Right renal cortex interstitium (tissue), 3 donors: ENCODE measurements at regions not wholly inside any gene's neighbourhood (a gene's known extent, or its start where the extent isn't known, plus 50 kb on each side); places are given as distances from the start of the nearest gene placed in this dataset.

ENCODE experiments used
- DNase-seq, 3 donors: peaks; one replicate each; pipeline ENCODE4 v3.0.0-alpha.2; 2013; ENCODE audit warnings: low read depth in 3 of 3, low spot score in 2 of 3

DNA sequence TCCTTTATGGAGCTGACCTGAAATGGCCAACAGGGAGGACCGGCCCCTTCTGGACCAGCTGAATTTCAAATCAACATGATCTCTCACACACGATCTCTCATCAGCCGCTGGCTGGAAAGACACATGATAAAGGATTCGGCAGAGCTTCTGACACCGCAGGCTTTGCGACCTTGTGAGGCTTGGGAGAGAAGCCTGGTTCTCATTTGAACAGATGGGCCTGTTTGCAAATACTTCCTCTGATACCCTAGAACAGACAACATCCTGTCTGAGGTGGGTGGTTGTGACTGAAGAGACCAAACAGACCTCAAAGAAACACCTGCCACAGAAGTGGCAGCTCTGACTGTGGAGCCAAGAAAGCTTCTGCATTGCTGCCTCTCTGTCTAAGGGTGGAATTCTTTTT, 77.9 kb upstream of the SDK2 start:
- DNase-seq = no peak

DNA sequence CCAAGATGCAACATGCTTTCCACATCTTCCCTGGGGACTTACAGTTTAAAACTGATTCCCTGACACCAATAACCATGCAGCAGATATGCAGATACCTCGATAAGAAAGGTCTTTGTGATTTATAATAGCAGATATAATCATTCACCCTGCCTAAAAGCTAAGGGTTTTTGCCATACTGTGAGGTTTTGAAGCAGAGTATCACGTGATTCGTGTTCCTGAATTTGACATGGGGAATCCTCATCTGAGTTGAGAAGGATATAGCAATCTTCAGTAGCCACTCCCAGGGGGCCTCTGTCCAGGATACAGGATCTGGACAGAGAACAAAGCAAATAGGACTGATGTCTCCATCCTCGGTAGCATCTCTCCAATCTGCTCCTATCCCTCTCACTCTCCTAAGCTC, 79.1 kb upstream of the SDK2 start:
- DNase-seq = no peak

DNA sequence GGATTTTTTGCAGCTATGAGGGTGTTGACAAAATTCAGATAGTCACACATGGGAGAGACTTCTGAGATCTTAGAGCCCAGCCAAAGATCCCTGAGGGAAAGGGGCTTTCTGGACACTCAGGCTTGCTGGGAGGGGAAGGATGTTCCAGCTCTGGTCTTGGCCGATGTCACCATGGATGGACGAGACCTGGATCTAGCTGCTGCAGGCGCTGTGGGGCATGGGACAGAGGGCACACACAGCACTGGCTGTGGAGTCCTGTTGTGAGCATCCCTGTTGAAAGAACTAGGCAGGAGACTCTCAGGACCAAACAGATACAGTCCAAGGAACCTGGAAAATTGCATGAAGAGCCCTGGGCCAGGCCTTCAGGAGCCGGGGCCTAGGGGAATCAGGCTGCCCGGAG, 80.1 kb upstream of the SDK2 start:
- DNase-seq = no peak

DNA sequence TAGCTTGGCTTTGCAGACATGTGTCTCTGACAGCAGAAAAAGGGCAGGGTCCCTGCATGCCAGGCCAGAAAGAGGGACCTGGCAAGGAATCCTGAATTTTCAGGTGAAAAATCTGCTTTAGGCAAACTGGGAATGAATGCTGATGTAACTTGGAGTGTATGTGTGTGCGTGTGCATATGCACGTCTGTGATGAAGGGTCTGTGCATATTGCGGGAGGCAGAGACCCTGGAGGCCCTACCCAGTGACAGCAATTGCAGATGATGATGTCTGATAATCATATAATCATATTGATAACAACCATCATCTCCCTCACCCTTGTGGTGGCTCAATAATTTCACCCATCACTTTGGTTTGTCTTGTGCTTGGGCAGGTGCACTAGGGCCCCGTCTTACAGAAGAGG, 80.7 kb upstream of the SDK2 start:
- DNase-seq = no peak

DNA sequence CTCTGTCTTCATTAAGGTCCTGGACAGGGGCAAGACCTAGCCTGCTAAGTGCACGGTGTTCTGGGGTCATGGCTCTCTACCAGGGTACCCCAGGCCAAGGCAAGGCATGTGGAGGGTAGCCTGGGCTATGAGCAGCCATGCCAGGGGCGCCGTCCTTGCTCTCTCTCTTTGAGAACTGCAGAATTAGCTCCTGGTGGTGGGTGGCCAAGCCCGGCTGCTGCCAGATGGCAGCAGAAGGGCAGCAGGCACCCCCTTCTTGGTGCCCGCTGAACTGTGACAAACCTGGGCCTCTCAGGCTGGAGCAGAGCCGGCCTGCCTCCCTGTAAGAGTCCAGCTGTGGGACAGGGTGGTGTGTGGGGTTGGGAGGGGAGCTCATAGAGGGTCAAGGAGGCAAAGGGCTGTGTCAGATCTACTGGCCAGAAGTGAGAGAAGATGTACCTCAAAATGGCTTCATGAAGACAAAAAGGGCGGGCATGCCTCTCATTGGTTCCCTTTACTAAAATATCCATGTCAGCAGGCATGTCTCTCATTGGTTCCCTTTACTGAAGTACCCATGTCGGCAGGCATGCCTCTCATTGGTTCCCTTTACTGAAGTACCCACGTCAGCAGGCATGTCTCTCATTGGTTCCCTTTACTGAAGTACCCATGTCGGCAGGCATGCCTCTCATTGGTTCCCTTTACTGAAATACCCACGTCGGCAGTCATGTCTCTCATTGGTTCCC, 81.7 kb upstream of the SDK2 start:
- no peak for DNase-seq

DNA sequence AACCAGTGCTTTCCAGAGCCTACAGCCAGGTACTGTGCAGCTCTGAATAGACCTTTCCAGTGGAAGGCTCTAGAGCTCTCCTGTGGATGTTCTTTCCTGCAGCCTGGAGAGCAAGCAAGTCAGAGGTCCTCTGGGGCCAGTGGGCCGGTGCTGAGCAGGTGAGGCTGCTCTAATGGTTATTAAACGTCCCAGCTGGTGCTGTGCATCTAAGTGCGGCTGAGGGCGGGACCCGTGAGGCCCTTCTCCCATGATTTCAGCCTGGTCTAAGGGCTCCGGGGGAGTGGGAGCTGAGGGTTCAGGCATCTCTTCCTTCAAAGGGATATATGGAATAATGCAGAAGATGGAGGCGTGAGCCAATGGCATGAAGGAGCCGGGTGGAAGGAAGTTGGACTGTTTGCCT, 83.7 kb upstream of the SDK2 start:
- DNase-seq = no peak

DNA sequence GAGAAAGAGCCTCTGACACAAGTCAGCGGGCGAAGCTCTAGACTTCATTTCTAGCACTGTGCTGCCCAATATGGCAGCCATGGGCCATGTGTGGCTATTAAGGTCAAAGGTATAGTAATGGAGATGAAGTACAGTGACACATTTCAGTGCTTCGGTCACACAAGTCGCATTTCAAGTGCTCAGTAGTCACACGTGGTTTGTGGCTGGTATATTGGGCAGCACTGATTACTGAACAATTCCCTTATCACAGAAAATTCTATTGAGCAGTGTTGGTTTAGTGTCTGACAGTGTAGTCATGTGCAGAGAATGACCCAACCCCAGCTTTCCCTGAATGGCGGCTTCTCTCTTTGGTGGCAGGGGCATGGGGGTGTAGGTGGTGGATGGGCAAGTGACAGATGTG, 84.9 kb upstream of the SDK2 start:
- no peak for DNase-seq

DNA sequence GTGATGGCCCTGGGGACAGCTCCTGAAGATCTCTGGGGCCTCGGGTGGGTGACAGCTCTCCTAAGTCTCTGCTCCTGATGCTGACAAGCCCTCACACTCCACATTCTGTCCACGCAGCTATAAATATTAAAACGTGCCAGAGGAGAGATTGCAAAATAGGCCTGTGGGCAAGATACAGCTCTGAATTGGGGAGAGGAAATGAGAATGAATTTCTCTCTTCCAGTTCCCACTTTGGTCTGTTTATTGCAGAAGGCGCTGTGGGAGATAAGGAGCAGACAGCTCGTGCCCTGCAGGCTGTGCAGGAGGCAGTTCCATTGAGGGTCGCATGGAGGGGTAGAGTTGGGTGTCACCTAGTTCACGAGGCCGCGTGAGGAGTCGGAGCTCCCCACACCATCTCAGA, 87.5 kb upstream of the SDK2 start:
- no peak for DNase-seq

DNA sequence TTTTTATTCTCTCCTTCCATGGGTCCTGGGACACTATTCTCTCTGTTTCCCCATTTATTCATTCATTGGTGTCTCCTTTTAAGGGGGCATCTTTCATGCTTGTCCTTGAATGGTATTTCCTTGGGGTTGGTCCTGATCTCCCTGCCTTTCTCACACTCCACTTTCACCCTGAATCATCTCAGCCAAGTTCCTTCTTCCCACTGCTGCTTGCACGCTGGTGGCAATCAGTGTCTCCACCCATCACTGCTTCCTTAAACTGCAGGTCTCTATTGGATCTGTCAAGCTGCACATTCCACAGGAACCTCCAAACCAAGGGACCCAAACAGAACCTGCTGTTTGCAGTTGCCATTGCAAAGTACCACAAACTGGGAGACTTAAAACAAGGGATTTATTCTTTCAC, 89.3 kb upstream of the SDK2 start:
- no peak for DNase-seq

DNA sequence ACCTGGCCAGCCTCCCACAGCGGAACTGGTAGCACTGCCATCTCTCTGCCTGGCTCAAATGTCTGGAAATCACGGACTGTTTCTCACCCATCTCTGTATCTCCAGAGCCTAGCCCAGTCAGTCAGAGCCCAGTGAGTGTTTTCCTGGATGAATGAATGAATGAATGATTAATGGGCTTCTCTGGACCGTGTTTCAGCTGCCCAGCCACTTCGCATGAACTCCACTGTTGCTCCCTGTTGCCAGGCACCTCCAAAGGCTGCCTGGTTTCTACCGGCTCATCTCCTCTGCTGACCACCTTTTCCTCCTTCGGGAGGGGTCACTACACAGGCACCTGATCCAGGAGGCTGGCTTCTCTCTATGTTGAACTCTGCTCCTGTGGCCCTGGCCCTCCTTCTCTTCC, 91.0 kb upstream of the SDK2 start:
- no peak for DNase-seq

DNA sequence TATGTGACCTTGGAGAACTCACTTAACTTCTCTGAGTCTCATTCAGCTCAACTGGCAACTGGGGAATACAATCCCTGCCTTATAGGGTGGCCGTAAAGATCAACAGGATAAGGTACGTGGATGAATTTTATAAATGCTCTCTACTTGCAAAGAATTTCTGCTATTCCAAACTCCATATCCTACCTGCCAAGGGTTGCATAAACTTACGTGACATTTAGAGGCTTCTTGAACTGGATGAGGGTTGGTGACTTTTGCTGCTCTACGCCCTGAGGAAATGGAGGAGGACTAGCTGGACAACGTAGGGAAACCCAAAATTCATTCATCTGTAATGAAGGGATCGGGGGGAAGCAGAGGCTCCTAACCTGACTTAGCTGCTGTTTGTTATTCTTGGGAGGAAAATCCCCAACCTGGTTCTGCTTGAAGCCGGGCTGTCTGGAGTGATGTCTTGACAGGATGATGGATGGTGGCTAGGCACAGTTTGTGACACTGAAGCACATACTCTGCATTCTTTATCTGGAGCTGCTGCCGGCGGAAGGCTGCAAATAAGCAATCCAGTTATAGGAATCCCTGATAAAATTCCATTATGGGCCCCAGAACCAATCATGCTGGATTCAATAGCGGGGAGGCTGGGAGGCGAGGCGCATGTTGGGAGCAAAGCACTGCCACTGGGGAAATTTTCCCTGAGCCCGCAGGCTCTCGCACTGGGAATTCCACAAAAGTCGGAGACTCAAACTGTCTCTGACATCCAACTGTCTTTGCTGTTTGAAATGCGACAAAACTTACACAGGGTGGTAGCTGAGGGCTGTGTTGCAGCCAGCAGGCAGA, 94.7 kb upstream of the SDK2 start:
- DNase-seq = no peak

DNA sequence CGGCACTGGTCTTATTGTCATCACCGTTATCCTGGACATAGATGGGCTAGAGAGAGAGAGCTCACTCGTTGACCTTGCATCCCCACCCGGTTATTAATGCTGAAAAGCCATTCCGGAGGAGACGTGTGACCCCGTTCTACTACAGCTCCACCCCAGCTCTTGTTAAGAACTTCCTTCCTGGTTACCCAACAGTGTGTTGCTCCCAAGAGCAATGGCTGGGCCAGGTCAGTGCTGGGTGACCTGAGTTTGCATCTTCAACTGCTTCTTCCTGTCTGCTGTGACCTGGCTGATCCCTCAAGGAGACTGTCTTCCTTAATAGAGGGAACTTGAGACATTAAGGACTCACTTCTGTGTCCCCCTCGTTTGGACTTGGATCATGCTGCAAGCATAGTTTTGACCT, 96.1 kb upstream of the SDK2 start:
- no peak for DNase-seq

DNA sequence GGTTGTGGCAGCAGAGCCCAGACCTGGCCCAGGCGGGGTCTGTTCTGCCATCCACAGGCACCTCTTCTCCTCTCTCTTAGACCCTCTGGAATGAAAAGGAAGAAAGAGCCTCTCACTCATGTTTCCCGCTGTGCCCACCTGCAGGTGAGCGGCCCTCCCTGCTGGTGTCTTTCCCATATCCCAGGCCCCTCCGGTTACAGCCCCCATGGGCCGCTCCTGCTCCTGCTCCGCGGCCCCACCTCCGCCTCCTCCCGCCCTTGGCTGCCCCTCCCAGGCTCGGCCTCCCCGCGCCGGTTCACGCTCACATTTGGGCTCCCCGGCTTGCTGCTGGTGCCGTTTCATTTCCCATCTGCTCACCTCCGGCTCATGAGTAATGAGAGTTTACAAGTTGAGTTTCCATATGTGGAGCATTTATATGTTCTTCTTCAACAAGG, 98.7 kb upstream of the SDK2 start:
- DNase-seq = no peak

DNA sequence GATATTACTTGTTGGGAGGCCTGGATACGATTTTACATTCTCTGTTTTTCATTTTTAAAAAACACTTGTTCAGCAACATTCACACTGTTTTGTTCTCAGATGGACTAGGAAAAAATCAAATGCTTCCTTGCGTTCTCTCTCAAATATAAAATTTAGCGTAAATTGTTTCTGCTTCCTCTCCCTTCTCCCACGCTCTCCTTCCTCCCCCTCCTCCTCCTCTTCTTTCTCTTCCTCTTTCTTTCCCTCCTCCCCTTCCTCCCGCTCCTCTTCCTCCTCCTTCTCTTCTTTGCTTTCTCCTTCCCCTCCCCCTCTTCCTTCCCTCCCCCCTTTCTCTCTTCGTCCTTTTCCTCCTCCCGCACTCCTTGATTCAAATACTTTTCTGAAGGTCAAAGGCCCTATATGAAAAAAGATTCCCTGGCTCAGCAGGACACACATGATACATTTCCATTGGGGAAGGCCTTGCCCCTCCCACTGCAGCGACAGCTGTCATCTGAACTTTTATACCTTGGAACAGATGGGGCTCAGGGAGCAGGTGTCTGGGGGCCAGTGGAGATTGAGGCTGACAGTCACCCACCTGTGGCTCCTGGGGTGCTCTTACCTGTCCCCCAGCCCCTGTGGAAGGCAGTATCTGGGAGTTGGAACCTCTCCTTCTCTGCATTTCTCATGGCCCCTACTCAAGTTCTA, 99.4 kb upstream of the SDK2 start:
- no peak for DNase-seq

DNA sequence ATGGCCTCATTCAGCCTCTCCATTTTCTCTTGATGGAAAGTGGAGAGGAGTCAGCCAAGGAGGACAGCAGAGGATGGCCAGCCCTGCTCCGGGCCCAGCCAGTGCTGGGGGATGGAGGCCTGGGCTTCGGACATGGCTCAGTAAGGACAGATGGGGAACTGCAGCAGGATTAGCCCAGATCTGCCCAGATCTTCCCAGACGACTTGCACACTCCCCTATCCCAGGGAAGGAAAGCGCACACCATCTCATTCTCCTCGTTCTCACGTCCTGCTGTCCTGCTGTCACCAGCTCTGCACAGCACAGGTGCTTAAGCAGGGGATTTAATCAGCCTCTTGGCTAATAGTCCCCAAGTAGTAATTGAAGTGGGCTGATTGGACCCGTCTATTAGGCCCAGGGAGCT, 100.2 kb upstream of the SDK2 start:
- DNase-seq = no peak

DNA sequence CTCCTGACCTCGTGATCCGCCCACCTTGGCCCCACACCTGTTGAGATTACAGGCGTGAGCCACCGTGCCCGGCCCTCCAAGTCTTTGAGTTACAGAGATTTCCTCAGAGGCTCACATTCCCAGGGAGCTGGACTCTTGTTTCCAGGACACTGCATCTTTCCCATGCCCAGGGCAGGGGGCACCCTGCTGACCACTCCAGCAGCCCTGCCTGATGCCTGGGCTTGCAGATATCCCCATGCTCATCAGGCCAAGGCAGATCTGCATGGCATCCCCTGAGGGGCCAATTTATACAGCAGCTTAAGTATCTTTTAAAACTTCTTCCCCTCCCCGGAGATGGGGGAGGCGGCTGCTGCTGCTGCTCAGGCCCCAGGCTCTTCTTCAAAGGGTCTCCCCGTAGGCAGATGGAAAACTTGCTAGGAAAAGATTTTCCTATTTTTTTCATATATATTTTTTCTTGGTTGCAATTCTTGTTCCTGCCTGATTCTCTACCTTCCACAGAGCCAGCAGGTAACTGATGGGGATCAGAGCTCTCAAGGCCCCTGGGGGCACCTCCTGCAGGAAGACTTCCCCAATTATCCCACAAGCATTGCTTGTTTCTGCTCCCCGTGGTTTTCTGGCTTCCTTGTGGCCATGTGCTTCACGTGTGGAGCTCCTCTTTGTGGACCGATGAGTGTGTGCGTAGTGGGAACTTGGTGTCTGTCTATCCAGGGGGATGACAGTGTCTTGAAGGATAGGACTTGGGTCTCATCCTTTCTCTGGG, 102.2 kb upstream of the SDK2 start:
- DNase-seq = no peak

DNA sequence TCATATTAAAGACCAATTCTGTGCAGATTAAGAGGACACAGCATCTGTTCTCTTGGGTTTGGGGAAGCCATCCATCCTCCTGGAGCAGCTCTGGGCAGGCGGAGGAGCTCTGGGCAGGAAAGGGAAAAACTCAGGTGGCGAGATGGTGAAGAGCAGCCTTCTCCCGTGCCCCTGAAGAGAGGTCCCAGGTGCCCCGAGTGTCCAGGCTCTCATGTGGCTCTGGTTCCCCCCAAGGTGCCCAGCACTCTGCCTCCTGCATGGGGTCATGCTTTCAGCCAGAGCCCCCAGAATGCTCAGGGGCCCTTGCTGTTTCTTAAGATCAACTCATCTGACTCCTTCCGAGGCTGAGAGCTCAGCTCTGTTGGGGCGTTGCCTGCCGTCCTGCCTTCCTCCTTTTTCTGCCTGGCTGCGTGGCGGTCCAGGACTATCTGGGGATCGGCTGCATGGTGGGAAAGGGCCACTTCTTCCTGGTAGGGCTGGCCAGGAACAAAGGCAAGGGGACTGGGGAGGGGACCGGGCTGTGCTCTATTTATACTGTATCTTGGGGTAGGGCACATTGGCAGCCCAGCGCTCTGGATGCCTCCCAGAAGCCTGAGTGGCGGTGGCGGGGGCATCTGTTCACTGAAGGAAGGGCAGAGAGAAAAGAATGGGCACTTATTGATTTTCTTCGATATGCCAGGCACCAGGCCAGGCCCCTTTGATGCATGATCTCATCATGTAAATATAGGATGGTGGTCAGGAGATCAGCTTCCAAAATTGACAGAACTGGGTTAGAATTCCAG, 103.2 kb upstream of the SDK2 start:
- DNase-seq = no peak

DNA sequence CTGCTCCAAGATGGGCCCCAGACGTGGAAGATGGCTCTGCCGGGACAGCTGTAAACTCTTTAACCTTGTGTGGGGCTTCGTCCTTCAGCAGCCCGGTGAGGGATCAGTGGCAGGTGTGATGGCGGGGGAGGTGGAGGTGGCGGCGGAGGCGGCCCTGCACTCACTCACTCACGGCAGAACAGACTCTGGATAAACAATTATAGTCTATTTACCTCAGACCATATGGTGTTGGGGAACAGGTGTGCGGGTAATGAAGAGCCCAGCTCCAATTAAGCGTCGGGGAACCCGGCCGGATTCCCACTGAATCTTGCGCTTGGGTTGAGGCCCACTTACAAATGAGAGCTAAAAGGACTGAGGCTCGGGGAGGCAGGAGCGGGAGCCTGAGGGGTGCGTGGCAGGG, 104.3 kb upstream of the SDK2 start:
- DNase-seq = no peak

DNA sequence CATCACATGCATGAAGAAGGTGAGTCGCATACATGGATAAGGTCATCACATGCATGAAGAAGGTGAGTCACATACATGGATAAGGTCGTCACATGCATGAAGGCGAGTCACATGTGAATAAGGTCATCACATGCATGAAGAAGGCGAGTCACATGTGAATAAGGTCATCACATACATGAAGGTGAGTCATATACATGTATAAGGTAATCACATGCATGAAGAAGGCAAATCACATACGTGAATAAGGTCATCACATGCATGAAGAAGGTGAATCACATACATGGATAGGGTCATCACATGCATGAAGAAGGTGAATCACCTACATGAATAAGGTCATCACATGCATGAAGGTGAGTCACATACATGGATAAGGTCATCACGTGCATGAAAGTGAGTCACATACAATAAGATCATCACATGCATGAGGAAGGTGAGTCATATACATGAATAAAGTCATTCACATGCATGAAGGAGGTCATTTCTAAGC, 105.1 kb upstream of the SDK2 start:
- DNase-seq = no peak

DNA sequence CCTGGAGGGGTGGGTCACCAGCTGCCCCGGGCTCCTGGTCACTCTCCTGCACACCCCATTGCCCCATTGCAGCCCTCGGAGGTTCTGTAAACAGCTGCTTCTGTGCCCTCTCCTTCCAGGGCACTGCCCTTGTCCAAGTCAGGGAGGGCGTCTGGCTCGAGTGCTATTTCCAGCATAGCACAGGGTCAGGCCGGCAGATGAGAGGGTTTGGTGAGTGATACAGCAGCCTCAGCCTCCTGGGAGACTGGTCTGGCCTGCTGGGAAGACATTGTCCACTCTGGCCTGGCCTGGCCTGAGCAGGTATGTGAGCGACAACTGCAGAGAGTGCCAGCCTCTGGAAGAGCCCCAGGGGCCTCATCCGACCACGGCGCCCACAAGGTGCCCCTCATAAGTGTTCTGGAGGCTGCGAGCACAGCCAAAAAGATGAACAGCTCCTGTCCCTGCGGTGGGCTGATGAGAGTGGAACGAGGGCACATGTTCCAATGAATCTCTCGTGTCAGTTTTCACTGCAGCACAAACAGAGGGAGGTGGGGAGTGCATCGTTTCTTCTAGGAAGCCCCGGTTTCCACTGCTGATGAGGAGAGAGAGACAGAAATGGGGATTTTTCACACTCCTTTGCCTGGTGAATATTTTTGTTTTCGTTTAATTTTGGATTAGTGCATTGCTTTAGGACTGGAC, 105.8 kb upstream of the SDK2 start:
- no peak for DNase-seq
